ENCODE measurements at regions not wholly inside any gene's neighbourhood (a gene's known extent, or its start where the extent isn't known, plus 50 kb on each side); places are given as distances from the start of the nearest gene placed in this dataset.

DNA sequence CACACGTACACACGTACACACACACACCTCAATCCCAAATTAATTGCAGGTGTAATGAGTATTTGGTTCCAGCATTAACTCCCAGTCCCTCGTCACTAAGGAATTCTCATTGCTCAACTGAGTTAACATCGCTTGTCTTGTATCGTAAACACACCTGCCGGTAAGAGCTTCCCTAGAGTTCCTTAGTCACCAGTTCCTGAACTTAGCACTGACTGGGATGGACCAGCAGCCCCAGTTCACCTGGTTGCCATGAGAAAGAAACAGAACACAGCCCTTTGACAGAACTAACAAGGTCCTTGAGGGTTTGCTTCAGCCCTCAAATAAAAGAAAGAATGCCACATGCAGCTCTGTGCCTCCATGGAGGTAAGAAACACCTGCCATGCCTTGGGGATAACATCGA lies 66.3 kb upstream of the SLCO3A1 start:
- Histone ChIP-seq H3K4me1 (ENCODE audit: control insufficient read depth in 1 of 2, insufficient read depth in 2 of 2, low read length in 2 of 2) (no peaks in the 10 kb centered on the region), H3K79me2 (ENCODE audit: insufficient read depth, low read length) (no peaks in the 10 kb centered on the region), H3K36me3 (ENCODE audit: control insufficient read depth in 1 of 2, insufficient read depth in 2 of 2, low read length in 2 of 2) (no peaks in the 10 kb centered on the region), H3K9ac (ENCODE audit: low read length) (no peak overlapping the region), H3K27me3 (ENCODE audit: insufficient read depth, low read length) (peaks cover 26% of the 10 kb centered on the region), H3K9me3 (ENCODE audit: control insufficient read depth in 1 of 2, insufficient read depth in 1 of 2, low read depth in 1 of 2, low read length in 2 of 2) (no peaks in the 10 kb centered on the region), H3K27ac (ENCODE audit: low read depth, low read length) (no peak overlapping the region), H2AFZ (ENCODE audit: low read depth, low read length, poor library complexity, severe bottlenecking) (no peak overlapping the region), H3K4me2 (ENCODE audit: low read length) (no peak overlapping the region), H3K4me3 (replicated peaks in 1 of 2; ENCODE audit: low read depth in 1 of 2, low read length in 2 of 2) (no peak overlapping the region), H3K9me2 (ENCODE audit: insufficient read depth) (no peaks in the 10 kb centered on the region), H4K20me1 (ENCODE audit: insufficient read depth) (no peaks in the 10 kb centered on the region)
- ATAC-seq = no peak
- CTCF ChIA-PET = no interaction called here
- intact Hi-C loops (cut with micrococcal nuclease) = no loop called here
- RAD21 ChIA-PET (ENCODE audit: low non-redundant PET in 1 of 2, low total read pairs in 2 of 2, uncharacterized antibody in 2 of 2, unreplicated experiment in 2 of 2) = no interaction called here
- no peak for TF ChIP-seq EZH2phosphoT487 (IDR thresholded peaks at IDR 0.05; ENCODE audit: borderline replicate concordance)
- TF ChIP-seq JUND (IDR thresholded peaks at IDR 0.05) = no peak
- TF ChIP-seq TCF7L2 (IDR thresholded peaks at IDR 0.05; ENCODE audit: borderline replicate concordance, extremely low read depth, insufficient read depth, insufficient read length) = no peak
- TF ChIP-seq EZH2 (IDR thresholded peaks at IDR 0.05) = no peak
- TF ChIP-seq CBX3 (IDR thresholded peaks at IDR 0.05; ENCODE audit: low read depth) = no peak
- no TSS peak for BruUV-seq (replicated peaks)
- POLR2A ChIA-PET = no interaction called here
- no peak for DNase-seq (ENCODE audit: low read depth, low spot score)

DNA sequence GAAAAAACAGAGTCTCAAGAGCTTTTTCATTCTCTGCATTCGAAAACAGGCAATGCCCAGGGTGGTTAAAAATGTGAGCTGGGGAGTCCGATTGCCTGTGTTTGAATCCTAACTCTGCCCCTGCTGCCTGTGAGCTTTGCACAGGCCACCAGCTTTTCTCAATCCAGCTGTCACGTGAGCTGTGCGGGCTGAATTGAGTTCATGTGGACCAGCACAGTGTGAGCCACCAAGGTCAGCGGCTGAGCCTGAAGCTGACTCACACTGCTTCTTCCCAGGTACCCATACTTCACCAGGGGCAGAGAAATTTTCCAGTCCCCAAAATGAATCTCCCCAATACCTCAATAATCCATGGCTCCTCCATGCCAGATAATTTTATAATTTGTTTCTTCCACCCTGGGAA lies 64.4 kb upstream of the SLCO3A1 start:
- RAD21 ChIA-PET (ENCODE audit: low non-redundant PET in 1 of 2, low total read pairs in 2 of 2, uncharacterized antibody in 2 of 2, unreplicated experiment in 2 of 2) = no interaction called here
- ATAC-seq = no peak
- BruUV-seq (replicated peaks) = no TSS peak
- TF ChIP-seq RAD21 (IDR thresholded peaks at IDR 0.05; ENCODE audit: low read depth) = no peak
- TF ChIP-seq EZH2phosphoT487 (IDR thresholded peaks at IDR 0.05; ENCODE audit: borderline replicate concordance) = no peak
- no peak for TF ChIP-seq SRF (IDR thresholded peaks at IDR 0.05; ENCODE audit: low read depth)
- TF ChIP-seq SP1 (IDR thresholded peaks at IDR 0.05; ENCODE audit: low read depth) = no peak
- no peak for TF ChIP-seq ZNF274 (IDR thresholded peaks at IDR 0.05; ENCODE audit: low read depth, low read length)
- no peak for TF ChIP-seq TCF7L2 (IDR thresholded peaks at IDR 0.05; ENCODE audit: borderline replicate concordance, extremely low read depth, insufficient read depth, insufficient read length)
- TF ChIP-seq, protein P1, sequence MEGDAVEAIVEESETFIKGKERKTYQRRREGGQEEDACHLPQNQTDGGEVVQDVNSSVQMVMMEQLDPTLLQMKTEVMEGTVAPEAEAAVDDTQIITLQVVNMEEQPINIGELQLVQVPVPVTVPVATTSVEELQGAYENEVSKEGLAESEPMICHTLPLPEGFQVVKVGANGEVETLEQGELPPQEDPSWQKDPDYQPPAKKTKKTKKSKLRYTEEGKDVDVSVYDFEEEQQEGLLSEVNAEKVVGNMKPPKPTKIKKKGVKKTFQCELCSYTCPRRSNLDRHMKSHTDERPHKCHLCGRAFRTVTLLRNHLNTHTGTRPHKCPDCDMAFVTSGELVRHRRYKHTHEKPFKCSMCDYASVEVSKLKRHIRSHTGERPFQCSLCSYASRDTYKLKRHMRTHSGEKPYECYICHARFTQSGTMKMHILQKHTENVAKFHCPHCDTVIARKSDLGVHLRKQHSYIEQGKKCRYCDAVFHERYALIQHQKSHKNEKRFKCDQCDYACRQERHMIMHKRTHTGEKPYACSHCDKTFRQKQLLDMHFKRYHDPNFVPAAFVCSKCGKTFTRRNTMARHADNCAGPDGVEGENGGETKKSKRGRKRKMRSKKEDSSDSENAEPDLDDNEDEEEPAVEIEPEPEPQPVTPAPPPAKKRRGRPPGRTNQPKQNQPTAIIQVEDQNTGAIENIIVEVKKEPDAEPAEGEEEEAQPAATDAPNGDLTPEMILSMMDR (IDR thresholded peaks at IDR 0.05 in 2 of 3, conservative IDR thresholded peaks at IDR 0.05 in 1 of 3; ENCODE audit: borderline replicate concordance in 1 of 3, insufficient read depth in 1 of 3, low read depth in 2 of 3, low read length in 2 of 3) = no peak
- TF ChIP-seq YY1 (IDR thresholded peaks at IDR 0.05; ENCODE audit: extremely low read depth, insufficient replicate concordance, low read depth, low read length) = no peak
- TF ChIP-seq ZFX (IDR thresholded peaks at IDR 0.05) = no peak
- no peak for TF ChIP-seq POLR2AphosphoS5 (IDR thresholded peaks at IDR 0.05; ENCODE audit: low read depth, low read length)
- no peak for TF ChIP-seq EGR1 (IDR thresholded peaks at IDR 0.05; ENCODE audit: low read depth)
- TF ChIP-seq SIN3A (IDR thresholded peaks at IDR 0.05; ENCODE audit: low read depth) = no peak
- TF ChIP-seq CBX3 (IDR thresholded peaks at IDR 0.05; ENCODE audit: low read depth) = no peak
- TF ChIP-seq CEBPB (IDR thresholded peaks at IDR 0.05; ENCODE audit: low read depth) = no peak
- TF ChIP-seq, protein P2, sequence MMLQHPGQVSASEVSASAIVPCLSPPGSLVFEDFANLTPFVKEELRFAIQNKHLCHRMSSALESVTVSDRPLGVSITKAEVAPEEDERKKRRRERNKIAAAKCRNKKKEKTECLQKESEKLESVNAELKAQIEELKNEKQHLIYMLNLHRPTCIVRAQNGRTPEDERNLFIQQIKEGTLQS (IDR thresholded peaks at IDR 0.05) = no peak
- TF ChIP-seq, protein P3, sequence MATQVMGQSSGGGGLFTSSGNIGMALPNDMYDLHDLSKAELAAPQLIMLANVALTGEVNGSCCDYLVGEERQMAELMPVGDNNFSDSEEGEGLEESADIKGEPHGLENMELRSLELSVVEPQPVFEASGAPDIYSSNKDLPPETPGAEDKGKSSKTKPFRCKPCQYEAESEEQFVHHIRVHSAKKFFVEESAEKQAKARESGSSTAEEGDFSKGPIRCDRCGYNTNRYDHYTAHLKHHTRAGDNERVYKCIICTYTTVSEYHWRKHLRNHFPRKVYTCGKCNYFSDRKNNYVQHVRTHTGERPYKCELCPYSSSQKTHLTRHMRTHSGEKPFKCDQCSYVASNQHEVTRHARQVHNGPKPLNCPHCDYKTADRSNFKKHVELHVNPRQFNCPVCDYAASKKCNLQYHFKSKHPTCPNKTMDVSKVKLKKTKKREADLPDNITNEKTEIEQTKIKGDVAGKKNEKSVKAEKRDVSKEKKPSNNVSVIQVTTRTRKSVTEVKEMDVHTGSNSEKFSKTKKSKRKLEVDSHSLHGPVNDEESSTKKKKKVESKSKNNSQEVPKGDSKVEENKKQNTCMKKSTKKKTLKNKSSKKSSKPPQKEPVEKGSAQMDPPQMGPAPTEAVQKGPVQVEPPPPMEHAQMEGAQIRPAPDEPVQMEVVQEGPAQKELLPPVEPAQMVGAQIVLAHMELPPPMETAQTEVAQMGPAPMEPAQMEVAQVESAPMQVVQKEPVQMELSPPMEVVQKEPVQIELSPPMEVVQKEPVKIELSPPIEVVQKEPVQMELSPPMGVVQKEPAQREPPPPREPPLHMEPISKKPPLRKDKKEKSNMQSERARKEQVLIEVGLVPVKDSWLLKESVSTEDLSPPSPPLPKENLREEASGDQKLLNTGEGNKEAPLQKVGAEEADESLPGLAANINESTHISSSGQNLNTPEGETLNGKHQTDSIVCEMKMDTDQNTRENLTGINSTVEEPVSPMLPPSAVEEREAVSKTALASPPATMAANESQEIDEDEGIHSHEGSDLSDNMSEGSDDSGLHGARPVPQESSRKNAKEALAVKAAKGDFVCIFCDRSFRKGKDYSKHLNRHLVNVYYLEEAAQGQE (IDR thresholded peaks at IDR 0.05; ENCODE audit: low read depth) = no peak

More for the DNA sequence above, 64.4 kb upstream of the SLCO3A1 start:
- H2AFZ ChIP-seq (ENCODE audit: low read depth, low read length, poor library complexity, severe bottlenecking) = no peak overlapping the region
- intact Hi-C loops (cut with micrococcal nuclease) = no loop called here
- H3K27ac ChIP-seq (ENCODE audit: low read depth, low read length) = no peak overlapping the region
- no peak overlapping the region for H3K9ac ChIP-seq (ENCODE audit: low read length)
- no peaks in the 10 kb centered on the region for H3K9me3 ChIP-seq (ENCODE audit: control insufficient read depth in 1 of 2, insufficient read depth in 1 of 2, low read depth in 1 of 2, low read length in 2 of 2)
- ChIA-PET POLR2A (no interaction called here), CTCF (no interaction called here)
- no peaks in the 10 kb centered on the region for H3K9me2 ChIP-seq (ENCODE audit: insufficient read depth)
- H3K4me1 ChIP-seq (ENCODE audit: control insufficient read depth in 1 of 2, insufficient read depth in 2 of 2, low read length in 2 of 2) = no peaks in the 10 kb centered on the region
- no peaks in the 10 kb centered on the region for H3K36me3 ChIP-seq (ENCODE audit: control insufficient read depth in 1 of 2, insufficient read depth in 2 of 2, low read length in 2 of 2)
- H3K79me2 ChIP-seq (ENCODE audit: insufficient read depth, low read length) = no peaks in the 10 kb centered on the region
- H3K4me2 ChIP-seq (ENCODE audit: low read length) = no peak overlapping the region
- H3K27me3 ChIP-seq (ENCODE audit: insufficient read depth, low read length) = peaks cover 29% of the 10 kb centered on the region
- no peak overlapping the region for H3K4me3 ChIP-seq (replicated peaks in 1 of 2; ENCODE audit: low read depth in 1 of 2, low read length in 2 of 2)
- DNase-seq (ENCODE audit: low read depth, low spot score) = no peak
- no peaks in the 10 kb centered on the region for H4K20me1 ChIP-seq (ENCODE audit: insufficient read depth)

Data from HCT116 (cell line).